ENCODE measurements at regions not wholly inside any gene's neighbourhood (a gene's known extent, or its start where the extent isn't known, plus 50 kb on each side); places are given as distances from the start of the nearest gene placed in this dataset.

GRCh38 chr5:168238463-168238862 lies 53.0 kb upstream of the WWC1 start:
- H3K27ac ChIP-seq, result no peak overlapping the region
- H3K4me3 ChIP-seq, result no peak overlapping the region
- no peaks in the 10 kb centered on the region for H3K27me3 ChIP-seq
- H3K9me3 ChIP-seq, result no peaks in the 10 kb centered on the region
- H3K36me3 ChIP-seq, result no peaks in the 10 kb centered on the region
- DNase-seq (ENCODE audit: low spot score), result no peak
- TF ChIP-seq CTCF (IDR thresholded peaks at IDR 0.05), result no peak
- no peaks in the 10 kb centered on the region for H3K4me1 ChIP-seq

- Histone ChIP-seq H3K9me3 (no peaks in the 10 kb centered on the region), H3K4me3 (no peak overlapping the region), H3K27ac (no peak overlapping the region), H3K27me3 (no peaks in the 10 kb centered on the region), H3K4me1 (no peaks in the 10 kb centered on the region), H3K36me3 (no peaks in the 10 kb centered on the region)
- no peak for DNase-seq (ENCODE audit: low spot score)
- no peak for TF ChIP-seq CTCF (IDR thresholded peaks at IDR 0.05)
Measured at GRCh38 chr5:168239325-168239724, 52.1 kb upstream of the WWC1 start.
